GM21576 (cell line): ENCODE measurements at regions not wholly inside any gene's neighbourhood (a gene's known extent, or its start where the extent isn't known, plus 50 kb on each side); places are given as distances from the start of the nearest gene placed in this dataset.
"Not testable (repeated sequence)": the region's sequence is repeated elsewhere in the genome, so short reads cannot be mapped to it uniquely, and the experiment has no call there.

Experiments used
- ATAC-seq: cut with Tn5 transposase; IDR thresholded peaks from one replicate; pipeline ENCODE4 v1.9.1; 2021; ENCODE audit warnings: mild to moderate bottlenecking, moderate library complexity; ENCODE audit not compliant: unreplicated experiment

DNA sequence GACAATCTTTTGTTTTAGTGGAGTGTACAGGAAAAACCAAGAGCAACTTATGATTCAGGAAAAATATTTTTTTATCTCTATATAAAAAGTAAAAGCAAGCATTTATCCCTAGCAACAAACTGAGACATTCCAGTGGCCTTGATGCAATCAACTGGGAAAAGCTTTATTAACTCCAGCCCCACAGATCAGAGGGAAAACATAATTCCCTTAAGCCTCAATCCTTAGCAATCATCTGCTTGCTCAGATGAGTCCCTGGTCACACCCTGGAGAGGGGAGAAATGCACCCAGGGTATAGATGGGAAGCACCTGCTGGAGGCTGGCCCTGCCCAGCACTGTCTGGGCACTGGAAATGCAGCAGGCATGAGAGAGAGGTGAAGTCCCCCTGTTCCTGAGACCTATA, 636.6 kb downstream of the TNS3 start:
- ATAC-seq = no peak

DNA sequence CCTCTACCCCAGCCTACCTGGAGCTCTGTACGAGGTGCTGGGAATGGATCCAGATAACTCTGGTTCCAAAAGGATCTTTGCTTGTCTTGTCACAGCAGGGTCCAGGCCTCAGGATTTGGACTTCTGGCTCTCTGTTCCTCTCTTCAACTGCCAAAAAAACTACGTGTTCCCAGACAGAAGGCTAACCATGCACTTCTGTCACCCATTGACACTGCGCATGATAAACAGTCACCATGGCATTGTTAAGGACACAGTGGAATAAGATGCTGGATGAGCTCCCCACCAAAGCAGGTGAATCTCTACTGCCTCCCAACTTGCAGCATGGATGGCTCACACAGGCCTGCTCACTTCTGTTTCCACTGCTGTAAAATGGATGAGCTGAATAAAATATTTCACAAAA, 637.9 kb downstream of the TNS3 start:
- no peak for ATAC-seq

DNA sequence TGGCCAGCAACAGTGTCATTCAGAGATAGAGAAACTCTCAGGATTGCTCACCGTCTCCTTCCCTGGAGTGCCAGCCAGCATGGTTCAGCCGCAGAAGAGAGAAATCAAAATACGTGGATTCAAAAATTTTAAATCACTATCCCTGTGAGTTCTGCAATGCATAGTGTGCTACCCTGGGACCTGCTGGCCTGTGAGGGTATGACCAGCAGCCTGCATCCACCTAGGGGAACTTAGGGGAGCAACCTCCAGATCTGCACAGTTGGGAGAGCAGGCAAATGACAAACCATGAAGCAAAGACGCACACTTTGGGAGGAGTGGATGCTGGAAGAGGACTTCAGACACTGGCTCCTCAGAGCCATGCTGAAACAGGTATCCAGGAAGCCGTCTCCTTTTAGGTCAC, 639.3 kb downstream of the TNS3 start:
- no peak for ATAC-seq

DNA sequence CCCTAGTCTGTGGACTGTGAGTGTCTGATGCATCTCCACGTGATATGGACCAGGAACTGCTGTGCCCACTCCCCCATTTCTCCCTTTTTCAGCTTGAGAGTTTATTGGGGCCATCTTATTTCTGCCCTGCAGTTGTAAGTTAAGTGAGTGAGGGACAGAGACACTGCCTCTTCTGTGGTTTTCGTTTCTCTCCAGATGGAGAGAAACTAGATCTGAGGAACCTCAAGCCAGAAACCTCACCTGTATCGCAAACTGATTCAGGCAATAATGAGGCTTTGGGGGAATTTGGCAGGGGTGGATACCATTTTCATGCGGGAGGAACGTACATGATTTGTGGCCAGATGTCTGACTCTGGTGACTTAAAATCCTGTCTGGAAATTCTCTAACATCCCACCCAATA, 641.7 kb downstream of the TNS3 start:
- ATAC-seq = no peak

DNA sequence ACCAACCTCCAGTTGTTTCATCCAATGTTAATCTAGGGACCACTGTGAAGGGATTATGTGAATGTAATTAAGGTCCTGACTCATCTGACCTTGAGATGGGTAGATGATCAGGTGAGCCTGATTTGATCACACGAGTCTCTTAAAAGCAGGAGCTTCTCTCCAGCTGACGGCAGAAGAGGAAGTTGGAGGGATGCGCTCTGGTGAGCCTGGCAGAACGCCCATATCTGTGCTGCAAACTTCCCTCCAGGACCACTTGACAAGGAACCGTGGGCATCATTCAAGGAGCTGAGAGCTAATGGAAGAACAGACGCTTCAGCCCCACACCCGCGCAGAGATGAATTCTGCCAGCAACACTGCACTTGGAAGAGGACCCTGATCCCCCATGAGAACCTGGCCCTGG, 642.4 kb downstream of the TNS3 start:
- ATAC-seq = no peak

DNA sequence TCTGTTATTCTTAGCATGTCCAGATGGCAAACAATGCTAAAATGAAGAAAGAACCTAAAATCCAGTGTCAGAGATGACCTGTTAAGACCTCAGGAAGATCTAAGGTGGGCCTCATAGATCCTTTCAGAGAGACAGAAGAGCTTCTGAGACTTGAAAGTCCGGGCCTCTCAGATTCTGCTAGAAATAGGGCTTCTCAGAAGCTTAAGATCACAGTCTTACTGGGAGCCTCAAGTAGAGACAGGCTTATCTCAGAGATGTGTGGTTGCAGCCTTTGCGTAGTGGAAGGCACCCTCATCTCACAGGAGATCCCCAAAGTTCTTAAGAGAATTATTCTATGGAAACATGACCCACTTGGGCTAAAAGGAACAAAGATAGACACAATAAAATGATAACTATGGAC, 642.8 kb downstream of the TNS3 start:
- no peak for ATAC-seq

DNA sequence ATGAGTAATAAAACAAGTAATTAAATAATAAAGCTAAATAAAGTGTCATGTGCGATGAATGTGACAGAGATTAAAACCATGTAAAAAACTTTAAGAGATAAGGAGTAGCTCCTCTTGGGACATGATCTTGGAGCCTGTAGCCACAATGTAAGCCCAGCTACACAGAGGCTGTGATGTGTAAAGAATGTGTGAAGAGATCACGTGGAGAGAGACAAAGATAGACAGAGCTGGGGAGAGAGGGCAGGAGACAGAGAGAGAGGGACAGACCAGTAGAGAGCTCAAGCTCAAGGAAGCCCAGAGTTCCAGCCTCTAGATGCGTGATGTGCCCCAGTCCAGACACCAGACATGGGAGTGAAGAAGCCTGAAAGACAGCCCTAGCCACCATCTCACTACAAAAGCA, 644.1 kb downstream of the TNS3 start:
- no peak for ATAC-seq

DNA sequence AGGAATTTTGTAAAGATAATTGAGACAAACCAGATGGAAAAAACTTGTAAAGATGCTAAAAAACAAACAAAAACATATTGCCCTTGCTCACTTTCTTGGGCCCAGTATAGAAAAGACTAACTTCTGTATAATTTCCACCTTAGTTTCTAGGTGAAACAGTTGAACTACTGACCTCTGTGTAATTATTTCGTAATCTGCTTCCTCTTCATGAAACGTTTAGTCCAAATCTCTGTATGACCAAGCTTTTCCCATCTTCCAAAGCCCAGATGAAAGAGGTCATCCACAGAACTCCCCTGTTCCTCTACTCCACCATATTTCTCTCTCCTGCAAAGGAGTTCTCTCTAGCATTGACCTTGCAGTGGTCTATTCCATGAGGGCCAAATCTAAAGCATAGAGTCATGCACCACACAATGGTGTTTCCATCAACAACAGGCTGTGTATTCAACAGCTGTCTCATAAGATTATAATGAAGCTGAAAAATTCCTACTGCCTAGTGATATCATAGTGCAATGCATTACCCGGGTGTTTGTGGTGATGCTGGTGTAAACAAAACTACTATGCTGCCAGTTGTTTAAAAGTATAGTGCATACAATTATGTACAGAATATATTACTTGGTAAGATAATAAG, 647.6 kb downstream of the TNS3 start:
- no peak for ATAC-seq

DNA sequence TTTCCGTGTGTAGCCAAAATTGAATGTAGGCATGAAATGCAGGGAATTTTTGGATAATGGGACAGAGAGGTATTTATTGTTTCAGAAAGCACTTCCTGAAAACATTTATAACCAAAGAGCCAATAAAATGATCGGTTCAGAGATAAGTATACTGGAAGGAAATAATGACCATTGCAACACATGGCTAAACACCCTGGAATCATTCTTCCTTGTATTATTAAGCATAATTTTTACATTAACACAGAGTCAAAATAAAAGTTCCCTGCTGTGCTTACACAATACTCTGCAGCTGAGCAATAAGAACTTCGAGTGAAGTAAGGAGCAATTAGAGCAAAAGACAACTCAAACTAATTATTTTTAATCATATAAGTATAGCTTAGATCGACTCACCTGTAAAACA, 648.3 kb downstream of the TNS3 start:
- no peak for ATAC-seq

DNA sequence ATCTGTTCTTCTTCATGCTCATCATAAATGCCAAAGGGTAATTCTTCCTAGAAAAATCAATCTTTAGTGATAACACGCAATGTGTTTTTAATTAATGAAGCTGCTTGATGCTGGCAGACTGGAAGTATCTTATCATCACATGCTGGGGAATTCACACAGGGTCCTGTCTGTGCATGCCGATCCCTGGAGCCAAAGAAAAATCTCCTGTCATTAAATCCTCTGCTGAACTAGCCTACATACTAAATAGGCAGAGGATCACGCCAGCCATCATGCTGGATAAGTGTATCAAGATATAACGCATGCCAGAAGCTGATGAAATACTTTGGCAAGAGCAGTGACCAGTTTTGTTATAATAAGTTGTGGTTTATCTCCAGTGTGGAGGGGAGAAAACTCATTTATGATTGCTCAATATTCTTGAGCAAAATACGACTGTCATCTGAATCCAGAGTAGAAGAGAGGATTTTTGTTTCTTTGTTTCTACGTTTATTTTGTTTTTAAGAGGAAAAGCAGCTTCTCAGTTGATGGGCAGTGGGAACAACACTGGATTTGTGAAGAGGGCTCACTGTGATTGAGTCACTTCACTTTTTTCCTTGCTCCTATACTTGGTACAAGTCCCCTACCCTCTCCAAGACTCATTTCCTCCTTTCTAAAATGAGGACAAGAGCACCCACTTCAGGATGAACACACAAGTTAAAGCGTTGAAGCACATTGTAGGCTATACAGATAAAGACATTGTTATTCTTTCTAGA, 649.1 kb downstream of the TNS3 start:
- ATAC-seq = no peak

DNA sequence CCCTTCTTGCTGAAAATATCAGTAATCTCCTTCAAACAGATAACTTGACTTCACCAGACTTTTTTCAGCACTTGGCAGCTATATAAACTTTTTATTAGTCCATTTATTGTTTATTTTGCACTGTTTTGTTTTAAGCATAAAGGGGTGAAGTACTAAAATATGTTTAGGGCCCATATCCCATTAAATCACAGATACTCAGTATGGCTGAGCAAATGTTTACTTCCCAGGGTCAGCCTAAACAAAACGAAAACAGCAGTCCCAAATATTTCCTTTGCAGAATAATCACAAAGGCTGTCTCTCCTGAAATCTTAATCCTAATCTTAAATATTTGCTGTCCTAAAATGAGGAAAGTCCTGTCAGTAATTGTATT, 649.6 kb downstream of the TNS3 start:
- ATAC-seq = no peak

DNA sequence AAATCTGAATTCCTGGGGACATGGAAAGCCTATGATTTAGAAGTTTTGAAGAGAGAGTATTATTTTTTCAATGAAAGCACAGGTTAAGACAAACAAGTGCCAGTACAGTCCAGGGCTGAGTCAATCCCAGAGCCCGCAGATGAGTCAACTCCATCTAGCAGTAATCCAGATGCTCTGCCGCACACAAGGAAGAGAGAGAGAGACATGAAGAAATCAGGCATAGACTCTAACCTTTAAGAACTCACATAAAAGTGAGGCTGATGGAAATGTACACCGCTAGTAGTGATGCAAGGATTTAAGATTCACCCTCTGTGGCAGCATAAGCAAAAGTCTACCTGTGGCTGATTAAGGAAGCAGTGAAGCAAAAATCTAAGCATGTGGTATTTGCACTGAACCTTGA, 651.5 kb downstream of the TNS3 start:
- no peak for ATAC-seq

DNA sequence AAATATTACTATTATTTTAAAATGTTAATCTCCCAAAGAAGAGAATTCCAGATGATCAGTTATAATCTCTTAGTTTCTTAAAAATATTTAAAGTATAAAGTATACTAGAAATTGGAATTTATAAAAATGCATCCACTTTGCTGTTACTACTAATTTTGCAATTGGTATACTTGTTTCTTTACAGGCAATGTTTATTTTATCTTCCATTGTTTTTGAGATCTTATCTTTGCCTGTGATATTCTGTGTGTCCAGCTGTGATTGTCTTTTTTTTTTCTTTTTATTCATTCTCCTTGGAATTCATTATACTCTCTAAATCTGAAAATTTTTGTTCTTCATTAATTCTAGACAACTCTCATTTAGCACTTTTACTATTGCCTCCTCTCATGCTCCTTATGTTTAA, 652.6 kb downstream of the TNS3 start:
- ATAC-seq = no peak

DNA sequence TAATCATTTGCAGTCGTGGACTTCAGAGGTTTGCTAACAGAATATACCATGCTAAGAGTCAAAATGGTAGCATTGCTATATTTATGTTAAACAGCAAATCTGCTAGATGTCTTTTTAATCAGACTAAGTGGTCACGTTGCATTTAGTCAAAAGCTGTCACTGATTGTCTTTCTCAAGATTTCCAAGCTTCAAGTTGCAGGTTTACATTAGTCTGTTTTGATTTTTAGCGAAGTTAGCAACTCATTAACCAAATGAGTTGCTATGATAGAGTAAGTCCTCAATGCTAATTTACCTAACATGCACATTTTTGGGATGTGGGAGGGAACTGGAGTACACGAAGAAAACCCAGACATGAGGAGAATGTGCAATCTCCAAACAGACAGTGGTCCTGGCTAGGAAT, 653.2 kb downstream of the TNS3 start:
- no peak for ATAC-seq

DNA sequence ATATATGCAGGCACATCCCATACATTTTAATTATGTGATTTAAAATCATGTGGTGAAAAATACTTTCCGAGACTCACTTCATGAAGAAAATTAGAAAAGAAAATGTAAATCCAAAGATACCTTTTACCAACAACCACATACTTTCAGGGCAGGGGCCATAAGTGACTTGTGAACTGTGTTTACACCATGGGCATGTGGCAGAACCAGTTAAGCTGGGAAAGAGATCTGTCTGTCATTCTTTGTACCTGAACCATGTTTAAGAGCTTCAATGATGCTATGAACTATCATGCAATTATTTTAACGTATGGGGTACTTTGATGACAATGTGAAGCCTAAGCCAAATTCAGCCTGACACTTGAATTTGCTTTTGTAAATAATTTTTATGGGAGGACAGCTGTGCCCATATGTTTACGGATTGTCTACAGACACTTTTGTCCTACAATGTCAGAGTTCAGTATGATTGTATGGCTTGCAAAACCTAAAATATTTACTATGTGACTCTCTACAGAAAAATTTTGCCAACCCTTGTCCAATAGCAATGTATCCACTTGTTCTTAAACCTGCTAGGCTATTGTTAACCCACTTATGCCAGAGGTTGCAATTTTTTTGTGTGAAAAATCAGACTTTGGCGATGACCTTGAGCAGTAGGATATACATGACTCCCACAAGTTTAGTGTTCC, 654.6 kb downstream of the TNS3 start:
- ATAC-seq = no peak

DNA sequence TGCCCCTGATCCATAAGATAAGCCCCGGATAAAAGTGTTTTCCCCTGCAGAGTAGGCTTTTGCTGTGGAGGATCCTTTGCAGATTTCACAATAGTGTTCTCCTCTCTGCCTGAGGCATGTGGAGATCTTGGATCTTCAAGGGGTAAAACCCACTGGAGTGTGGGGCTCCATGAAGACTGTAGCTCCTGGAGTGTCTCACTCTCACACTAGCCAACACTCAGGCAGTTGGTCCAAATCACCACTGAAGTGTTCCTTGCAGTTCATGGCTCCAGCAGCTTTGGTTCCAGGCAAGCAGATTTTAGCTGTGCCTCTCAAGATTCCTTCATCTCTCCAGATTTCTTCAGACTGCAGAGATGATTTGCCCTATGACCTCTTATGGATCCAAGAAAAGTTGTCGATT, 665.3 kb downstream of the TNS3 start:
- no peak for ATAC-seq

DNA sequence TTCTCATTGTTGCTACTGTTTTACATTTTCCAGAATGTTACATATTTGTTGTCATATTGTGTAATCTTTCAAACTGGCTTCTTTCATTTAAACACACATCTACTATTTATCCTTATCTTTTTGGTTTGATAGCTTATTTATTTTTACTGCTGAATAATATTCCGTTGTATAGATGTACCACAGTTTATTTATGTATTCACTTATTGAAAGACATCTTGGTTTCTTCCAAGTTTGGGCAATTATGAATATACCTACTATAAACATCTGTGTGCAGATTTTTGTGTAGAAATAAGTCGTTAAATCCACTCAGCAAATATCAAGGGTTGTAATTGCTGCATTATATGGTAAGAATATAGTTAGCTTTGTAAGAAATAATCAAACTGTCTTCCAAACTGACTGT, 669.2 kb downstream of the TNS3 start:
- ATAC-seq = no peak

DNA sequence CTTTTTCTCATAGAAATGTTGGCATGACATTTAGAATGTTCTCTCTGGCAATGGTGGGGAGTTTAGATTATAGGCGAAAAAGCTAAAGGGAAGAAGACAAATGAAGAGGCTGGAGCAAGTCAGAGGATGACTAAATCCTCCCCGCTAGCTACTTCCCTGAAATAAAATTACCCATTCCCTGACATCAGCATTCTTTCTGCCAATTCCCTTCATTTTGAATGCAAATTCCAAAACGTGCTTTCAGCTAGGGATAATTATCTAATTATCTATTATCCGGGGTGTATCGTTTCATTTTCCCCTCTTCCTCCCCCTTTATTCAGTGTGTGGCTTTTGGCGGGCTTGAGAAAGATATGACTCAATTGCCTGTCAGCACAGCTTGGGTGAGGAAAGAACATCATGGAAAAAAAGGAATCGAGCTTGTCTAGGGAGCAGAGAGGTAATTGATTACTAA, 672.3 kb downstream of the TNS3 start:
- no peak for ATAC-seq

DNA sequence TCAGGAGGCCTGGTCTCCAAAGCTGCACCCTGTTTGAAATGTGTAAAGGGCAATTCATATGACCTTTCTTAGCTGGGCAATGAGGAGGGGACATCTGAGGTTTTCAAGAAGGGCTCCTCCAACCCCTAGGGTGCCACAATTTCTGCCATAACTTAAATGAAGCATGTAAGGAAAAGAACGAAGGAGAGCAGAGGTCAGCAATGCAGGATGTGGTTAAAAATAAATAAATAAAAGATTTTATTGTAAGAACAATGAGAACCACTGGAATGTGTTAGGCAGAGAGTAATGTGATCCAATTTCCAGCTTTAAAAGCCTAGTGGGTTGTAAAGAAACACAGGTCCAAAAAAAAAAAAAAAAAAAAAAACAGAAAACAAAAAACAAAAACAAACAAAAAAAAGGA, 673.1 kb downstream of the TNS3 start:
- ATAC-seq = no peak

DNA sequence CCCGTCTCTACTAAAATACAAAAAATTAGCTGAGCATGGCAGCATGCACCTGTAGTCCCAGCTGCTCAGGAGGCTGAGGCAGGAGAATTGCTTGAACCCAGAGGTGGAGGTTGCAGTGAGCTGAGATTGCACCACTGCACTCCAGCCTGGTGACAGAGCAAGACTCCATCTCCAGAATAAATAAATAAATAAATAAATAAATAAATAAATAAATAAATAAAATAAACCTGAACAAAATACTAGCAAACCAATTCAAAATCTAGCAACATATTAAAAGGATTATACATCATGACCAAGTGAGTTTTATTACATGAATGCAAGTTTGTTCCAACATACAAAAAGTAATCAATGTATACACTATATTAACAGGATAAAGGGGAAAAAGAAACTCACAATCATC, 677.4 kb downstream of the TNS3 start:
- ATAC-seq = not testable (repeated sequence)

DNA sequence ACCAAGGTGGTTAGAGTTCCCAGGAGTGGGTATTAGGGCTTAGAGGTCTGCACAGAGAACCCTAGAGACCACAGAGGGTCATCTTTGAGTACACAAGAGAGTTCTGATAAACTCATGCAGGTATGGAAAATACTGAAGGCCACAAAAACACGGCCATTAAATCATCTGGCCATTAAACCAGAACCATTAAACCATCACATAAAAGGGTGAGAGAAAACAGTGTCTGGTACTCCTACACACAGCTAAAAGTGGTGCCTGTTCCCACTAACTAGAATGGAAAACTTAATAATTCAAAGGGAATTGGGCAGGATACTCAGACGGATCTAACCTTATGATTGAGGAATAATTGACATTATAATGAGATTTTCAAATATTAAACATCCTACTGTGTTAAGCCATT, 679.4 kb downstream of the TNS3 start:
- ATAC-seq = no peak
